H9 (cell line): ENCODE measurements at regions not wholly inside any gene's neighbourhood (a gene's known extent, or its start where the extent isn't known, plus 50 kb on each side); places are given as distances from the start of the nearest gene placed in this dataset.

ENCODE experiments used
- DNase-seq: peaks from one replicate; pipeline ENCODE4 v3.0.0-alpha.2; 2017
- H2AFZ ChIP-seq: one replicate; pipeline ENCODE4 v1.6.1; 2013; ENCODE audit warnings: mild to moderate bottlenecking, low read length, control low read depth, moderate library complexity
- H2AK5ac ChIP-seq: 2 replicates; pipeline ENCODE4 v1.6.1; 2013; ENCODE audit warnings: low read length, control low read depth, mixed read lengths; ENCODE audit not compliant: insufficient read length
- H2BK120ac ChIP-seq: one replicate; pipeline ENCODE4 v1.6.1; 2013; ENCODE audit warnings: low read depth, mild to moderate bottlenecking, low read length, control low read depth, inconsistent platforms; ENCODE audit not compliant: poor library complexity, severe bottlenecking
- H2BK12ac ChIP-seq: 2 replicates; pipeline ENCODE4 v1.6.1; 2013; ENCODE audit warnings: low read length, control low read depth, mixed read lengths, low read depth; ENCODE audit not compliant: insufficient read length
- H2BK15ac ChIP-seq: 2 replicates; pipeline ENCODE4 v1.6.1; 2013; ENCODE audit warnings: low read depth, low read length, control low read depth
- H2BK20ac ChIP-seq: one replicate; pipeline ENCODE4 v1.6.1; 2013; ENCODE audit warnings: low read depth, mild to moderate bottlenecking, low read length, control low read depth, inconsistent platforms; ENCODE audit not compliant: poor library complexity, severe bottlenecking
- H2BK5ac ChIP-seq: 2 replicates; pipeline ENCODE4 v1.6.1; 2013; ENCODE audit warnings: low read length, control low read depth, mixed read lengths; ENCODE audit not compliant: insufficient read length
- H3K14ac ChIP-seq: 2 replicates; pipeline ENCODE4 v1.6.1; 2013; ENCODE audit warnings: low read length, control low read depth; ENCODE audit not compliant: insufficient read depth
- H3K18ac ChIP-seq: 2 replicates; pipeline ENCODE4 v1.6.1; 2013; ENCODE audit warnings: low read depth, mild to moderate bottlenecking, mixed read lengths, low read length, control low read depth; ENCODE audit not compliant: insufficient read length
- H3K23ac ChIP-seq: 2 replicates; pipeline ENCODE4 v1.6.1; 2013; ENCODE audit warnings: low read length, control low read depth, mixed read lengths, low read depth; ENCODE audit not compliant: insufficient read length
- H3K23me2 ChIP-seq: 2 replicates; pipeline ENCODE4 v1.6.1; 2013; ENCODE audit warnings: low read depth, mild to moderate bottlenecking, mixed read lengths, low read length, control low read depth; ENCODE audit not compliant: insufficient read length, poor library complexity, severe bottlenecking
- H3K27ac ChIP-seq: 2 replicates; pipeline ENCODE4 v1.5.1; 2013; ENCODE audit warnings: low read length, control low read depth, mixed read lengths, low read depth; ENCODE audit not compliant: insufficient read length
- H3K27me3 ChIP-seq: 2 replicates; pipeline ENCODE4 v1.6.1; 2013; ENCODE audit warnings: low read length, control low read depth, inconsistent platforms; ENCODE audit not compliant: insufficient read depth
- H3K4ac ChIP-seq: 2 replicates; pipeline ENCODE4 v1.6.1; 2013; ENCODE audit warnings: low read depth, mild to moderate bottlenecking, control low read depth, inconsistent platforms, low read length, moderate library complexity
- H3K4me1 ChIP-seq: 2 replicates; pipeline ENCODE4 v1.6.1; 2013; ENCODE audit warnings: low read length, control low read depth, inconsistent platforms; ENCODE audit not compliant: insufficient read depth
- H3K4me2 ChIP-seq: 2 replicates; pipeline ENCODE4 v1.6.1; 2013; ENCODE audit warnings: low read length, control low read depth, mixed read lengths; ENCODE audit not compliant: insufficient read length, insufficient read depth
- H3K56ac ChIP-seq: 2 replicates; pipeline ENCODE4 v1.6.1; 2013; ENCODE audit warnings: low read depth, mild to moderate bottlenecking, mixed read lengths, low read length, control low read depth; ENCODE audit not compliant: insufficient read length
- H3K79me1 ChIP-seq: 2 replicates; pipeline ENCODE4 v1.6.1; 2013; ENCODE audit warnings: low read depth, mild to moderate bottlenecking, moderate library complexity, low read length, control low read depth, inconsistent platforms; ENCODE audit not compliant: insufficient read depth, poor library complexity, severe bottlenecking
- H3K79me2 ChIP-seq: 2 replicates; pipeline ENCODE4 v1.6.1; 2013; ENCODE audit warnings: low read length, control low read depth, inconsistent platforms; ENCODE audit not compliant: insufficient read depth
- H3K9ac ChIP-seq: 2 replicates; pipeline ENCODE4 v1.6.1; 2013; ENCODE audit warnings: low read length, control low read depth, mixed read lengths; ENCODE audit not compliant: insufficient read length; ENCODE audit errors: extremely low read depth
- H3K9me3 ChIP-seq: one replicate; pipeline ENCODE4 v1.6.1; 2013; ENCODE audit warnings: low read depth, low read length, inconsistent platforms; ENCODE audit not compliant: control insufficient read depth
- H3T11ph ChIP-seq: one replicate; pipeline ENCODE4 v1.6.1; 2013; ENCODE audit warnings: mild to moderate bottlenecking, low read length, control low read depth, inconsistent platforms
- H4K20me1 ChIP-seq: one replicate; pipeline ENCODE4 v1.6.1; 2013; ENCODE audit not compliant: control insufficient read depth, insufficient read length, insufficient read depth
- H4K5ac ChIP-seq: 2 replicates; pipeline ENCODE4 v1.6.1; 2013; ENCODE audit warnings: low read depth, mild to moderate bottlenecking, mixed read lengths, low read length, control low read depth; ENCODE audit not compliant: insufficient read length
- H4K8ac ChIP-seq: replicated peaks from 2 replicates; pipeline ENCODE4 v1.6.1; 2013; ENCODE audit warnings: low read length, control low read depth, mixed read lengths, low read depth; ENCODE audit not compliant: insufficient read length
- H4K91ac ChIP-seq: 2 replicates; pipeline ENCODE4 v1.6.1; 2013; ENCODE audit warnings: low read depth, mild to moderate bottlenecking, moderate library complexity, mixed read lengths, low read length, control low read depth; ENCODE audit not compliant: insufficient read length
- H3K27ac Mint-ChIP-seq, 3 experiments: 2 replicates in 2 of 3; 3 replicates in 1 of 3; pipeline ENCODE4 v1.8.0; 2020 to 2021; ENCODE audit warnings: mixed read lengths in 3 of 3, mild to moderate bottlenecking in 1 of 3, moderate library complexity in 1 of 3
- H3K27me3 Mint-ChIP-seq: 2 replicates; pipeline ENCODE4 v1.8.0; 2021; ENCODE audit warnings: low read depth, mild to moderate bottlenecking, moderate library complexity, mixed read lengths
- H3K36me3 Mint-ChIP-seq, 3 experiments: 2 replicates in 2 of 3; 3 replicates in 1 of 3; pipeline ENCODE4 v1.8.0; 2020 to 2021; ENCODE audit warnings: low read depth in 3 of 3, mixed read lengths in 3 of 3; ENCODE audit not compliant: insufficient read depth in 1 of 3
- H3K4me1 Mint-ChIP-seq, 2 experiments: 2 replicates each; pipeline ENCODE4 v1.8.0; 2020; ENCODE audit warnings: mixed read lengths in 2 of 2
- H3K4me3 Mint-ChIP-seq, 2 experiments: 2 replicates in 1 of 2; 3 replicates in 1 of 2; pipeline ENCODE4 v1.8.0; 2020 to 2021; ENCODE audit warnings: mild to moderate bottlenecking in 2 of 2, mixed read lengths in 2 of 2, moderate library complexity in 1 of 2
- H3K9me3 Mint-ChIP-seq, 2 experiments: 2 replicates in 1 of 2; 3 replicates in 1 of 2; pipeline ENCODE4 v1.8.0; 2020; ENCODE audit warnings: mild to moderate bottlenecking in 2 of 2, mixed read lengths in 2 of 2, moderate library complexity in 1 of 2
- TF ChIP-seq, protein P1 (sequence below): fragments of 200-600 bp; sonication (generic); conservative IDR thresholded peaks from 3 replicates; pipeline ENCODE4 v1.8.0; 2021; ENCODE audit warnings: antibody characterized with exemption, mild to moderate bottlenecking

DNA sequence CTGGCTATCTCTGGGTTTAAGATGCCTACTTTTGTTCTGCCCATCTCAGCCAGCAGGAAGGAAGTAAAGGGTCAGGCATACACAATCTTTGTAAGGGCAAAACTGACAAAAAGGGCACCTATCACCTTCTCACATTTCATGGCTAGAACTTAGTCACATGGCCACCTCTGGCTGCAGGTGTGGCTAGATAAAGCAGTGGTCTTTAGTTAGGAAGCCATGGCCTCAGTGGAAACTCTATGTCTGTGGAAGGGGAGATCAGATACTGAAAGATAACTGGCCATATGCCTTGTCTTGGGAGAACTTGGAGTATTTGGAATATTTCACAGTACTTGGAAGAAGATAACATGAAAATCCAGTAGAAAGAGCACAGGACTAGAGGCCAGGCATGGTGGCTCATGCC lies 80.7 kb upstream of the TBL1XR1 start:
- Mint-ChIP-seq H3K4me1 (peaks cover 28 to 31% of the 10 kb centered on the region in 2 experiments), H3K27me3 (peaks cover 2% of the 10 kb centered on the region), H3K9me3 (no peaks in the 10 kb centered on the region; a peak in 3 of 5 replicates), H3K36me3 (no peaks in the 10 kb centered on the region; a peak in 1 of 7 replicates), H3K4me3 (no peak overlapping the region), H3K27ac (no peak overlapping the region)
- Histone ChIP-seq H2BK15ac (no peak overlapping the region), H3K14ac (no peak overlapping the region), H2BK5ac (no peak overlapping the region), H4K91ac (no peak overlapping the region), H3T11ph (no peak overlapping the region), H2AK5ac (no peak overlapping the region), H4K20me1 (no peaks in the 10 kb centered on the region), H3K56ac (no peak overlapping the region), H2AFZ (no peak overlapping the region), H4K8ac (no peak overlapping the region), H3K23me2 (no peaks in the 10 kb centered on the region), H3K9ac (no peak overlapping the region), H3K9me3 (no peaks in the 10 kb centered on the region), H2BK12ac (no peak overlapping the region), H3K79me2 (no peaks in the 10 kb centered on the region), H2BK120ac (no peak overlapping the region), H3K27me3 (no peaks in the 10 kb centered on the region), H3K4me1 (peaks cover 5% of the 10 kb centered on the region; the same call in 1 of the 2 replicates), H4K5ac (no peak overlapping the region), H3K27ac (no peak overlapping the region), H3K4me2 (no peak overlapping the region), H3K4ac (no peak overlapping the region), H2BK20ac (no peak overlapping the region), H3K79me1 (no peaks in the 10 kb centered on the region), H3K18ac (no peak overlapping the region), H3K23ac (no peak overlapping the region)
- DNase-seq = no peak
- TF ChIP-seq, protein P1, sequence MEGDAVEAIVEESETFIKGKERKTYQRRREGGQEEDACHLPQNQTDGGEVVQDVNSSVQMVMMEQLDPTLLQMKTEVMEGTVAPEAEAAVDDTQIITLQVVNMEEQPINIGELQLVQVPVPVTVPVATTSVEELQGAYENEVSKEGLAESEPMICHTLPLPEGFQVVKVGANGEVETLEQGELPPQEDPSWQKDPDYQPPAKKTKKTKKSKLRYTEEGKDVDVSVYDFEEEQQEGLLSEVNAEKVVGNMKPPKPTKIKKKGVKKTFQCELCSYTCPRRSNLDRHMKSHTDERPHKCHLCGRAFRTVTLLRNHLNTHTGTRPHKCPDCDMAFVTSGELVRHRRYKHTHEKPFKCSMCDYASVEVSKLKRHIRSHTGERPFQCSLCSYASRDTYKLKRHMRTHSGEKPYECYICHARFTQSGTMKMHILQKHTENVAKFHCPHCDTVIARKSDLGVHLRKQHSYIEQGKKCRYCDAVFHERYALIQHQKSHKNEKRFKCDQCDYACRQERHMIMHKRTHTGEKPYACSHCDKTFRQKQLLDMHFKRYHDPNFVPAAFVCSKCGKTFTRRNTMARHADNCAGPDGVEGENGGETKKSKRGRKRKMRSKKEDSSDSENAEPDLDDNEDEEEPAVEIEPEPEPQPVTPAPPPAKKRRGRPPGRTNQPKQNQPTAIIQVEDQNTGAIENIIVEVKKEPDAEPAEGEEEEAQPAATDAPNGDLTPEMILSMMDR = no peak
